GM19025 (cell line): ENCODE measurements at regions not wholly inside any gene's neighbourhood (a gene's known extent, or its start where the extent isn't known, plus 50 kb on each side); places are given as distances from the start of the nearest gene placed in this dataset.

Source experiments
- ATAC-seq: cut with Tn5 transposase; IDR thresholded peaks from one replicate; pipeline ENCODE4 v1.9.1; 2021; ENCODE audit warnings: mild to moderate bottlenecking, low read depth, moderate library complexity; ENCODE audit not compliant: unreplicated experiment

DNA sequence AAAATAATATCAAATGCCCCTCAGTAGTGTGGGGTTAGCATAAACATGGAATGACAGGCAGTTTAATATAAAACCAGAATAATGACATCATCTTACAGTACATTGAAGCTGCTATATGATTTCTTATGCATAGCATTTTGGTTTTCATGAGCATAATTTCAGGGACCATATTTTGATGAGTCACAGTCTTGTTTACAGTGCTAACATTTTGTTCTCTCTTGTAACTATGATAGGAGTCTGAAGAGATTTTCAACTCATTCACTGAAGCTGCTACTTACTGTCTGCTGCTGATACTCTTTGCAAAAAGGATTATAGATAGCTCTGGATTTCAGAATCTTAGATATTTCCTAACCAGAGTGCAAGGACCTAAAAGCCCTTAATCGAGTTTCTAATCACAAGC is 92.6 kb upstream of the CCDC54 start:
- ATAC-seq = no peak

DNA sequence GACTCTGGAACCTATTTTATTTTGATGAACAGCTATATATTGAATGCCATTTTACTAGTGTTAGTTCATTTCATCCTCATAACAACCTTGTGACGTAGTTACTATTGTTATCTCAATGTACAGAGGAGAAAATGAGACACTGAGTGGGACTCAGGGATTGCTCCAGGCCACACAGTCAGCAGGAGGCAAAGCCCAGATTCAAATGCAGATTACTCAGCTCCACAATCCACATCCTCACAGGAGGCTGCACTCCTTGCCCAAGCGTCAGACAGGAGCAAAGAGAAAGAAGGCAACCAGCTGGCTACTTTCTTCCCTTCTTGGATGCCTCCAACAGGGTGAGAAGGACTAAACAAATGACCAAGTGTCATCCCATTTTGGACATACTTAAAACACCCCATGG is 92.0 kb upstream of the CCDC54 start:
- no peak for ATAC-seq

DNA sequence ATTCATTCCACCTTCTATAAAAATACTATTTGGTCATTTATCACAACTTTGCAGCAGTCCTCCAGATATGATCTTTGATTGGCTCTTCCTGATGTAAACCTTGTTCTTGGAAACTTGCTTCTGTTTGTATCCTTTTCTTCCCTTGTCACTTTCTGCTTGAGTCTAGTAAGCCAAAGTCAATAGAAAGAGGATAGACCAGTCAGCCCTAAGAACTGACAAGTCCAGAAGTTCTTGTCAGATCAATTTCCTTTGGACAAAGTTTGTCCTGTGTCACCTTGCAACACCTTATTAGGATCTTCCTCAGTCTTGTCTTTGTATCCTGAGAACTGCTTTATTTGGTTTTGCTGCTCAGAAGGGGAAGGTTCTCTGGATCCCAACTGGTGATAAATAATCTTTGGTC is 87.9 kb upstream of the CCDC54 start:
- no peak for ATAC-seq

DNA sequence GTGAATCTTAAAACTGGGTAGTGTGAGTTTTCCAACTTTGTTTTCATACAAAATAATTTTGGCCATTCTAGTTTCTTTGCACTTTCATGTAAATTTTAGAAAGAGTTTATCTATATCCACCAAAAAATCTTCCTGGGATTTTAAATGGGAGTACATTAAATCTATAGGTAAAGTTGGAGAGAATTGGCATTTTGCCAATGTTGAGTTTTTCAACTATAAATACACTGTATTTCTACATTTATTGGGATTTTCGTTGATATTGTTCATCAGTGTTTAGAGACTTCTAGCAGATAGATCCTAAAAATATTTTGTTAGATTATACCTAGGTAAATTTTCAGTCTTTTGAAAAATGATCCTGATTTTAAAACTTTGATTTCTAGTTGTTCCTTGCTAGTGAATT is 83.1 kb upstream of the CCDC54 start:
- ATAC-seq = no peak

- ATAC-seq = no peak
Observed at GRCh38 chr3:107297597-107297996, 79.6 kb upstream of the CCDC54 start.

DNA sequence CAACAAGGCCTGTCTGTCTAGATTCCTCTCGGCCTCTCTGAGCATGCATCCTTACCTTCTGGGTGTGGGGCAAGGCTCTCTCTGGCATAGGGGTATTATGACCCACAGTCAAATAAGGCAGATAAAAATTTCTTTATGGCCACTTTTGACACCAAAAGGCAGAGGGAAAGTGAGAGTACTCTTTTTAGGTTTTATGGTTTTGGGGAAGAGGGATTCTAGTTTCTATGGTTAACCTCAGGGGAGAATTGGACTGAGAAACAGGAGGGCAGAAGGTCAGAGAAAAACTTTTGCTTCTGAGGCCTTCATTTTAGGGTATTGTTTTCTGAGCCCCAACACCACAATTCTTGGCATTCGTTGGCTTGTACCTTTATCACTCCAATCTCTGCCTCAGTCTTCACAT is 70.0 kb upstream of the CCDC54 start:
- ATAC-seq = no peak

- no peak for ATAC-seq
Observed at GRCh38 chr3:107308716-107309115, 68.5 kb upstream of the CCDC54 start.

- ATAC-seq = no peak
Observed at GRCh38 chr3:107309312-107309711, 67.9 kb upstream of the CCDC54 start.

- no peak for ATAC-seq
Observed at GRCh38 chr3:107313711-107314110, 63.5 kb upstream of the CCDC54 start.

GRCh38 chr3:107315141-107315540 is 62.1 kb upstream of the CCDC54 start:
- no peak for ATAC-seq

GRCh38 chr3:107323723-107324122 is 53.5 kb upstream of the CCDC54 start:
- ATAC-seq = no peak

DNA sequence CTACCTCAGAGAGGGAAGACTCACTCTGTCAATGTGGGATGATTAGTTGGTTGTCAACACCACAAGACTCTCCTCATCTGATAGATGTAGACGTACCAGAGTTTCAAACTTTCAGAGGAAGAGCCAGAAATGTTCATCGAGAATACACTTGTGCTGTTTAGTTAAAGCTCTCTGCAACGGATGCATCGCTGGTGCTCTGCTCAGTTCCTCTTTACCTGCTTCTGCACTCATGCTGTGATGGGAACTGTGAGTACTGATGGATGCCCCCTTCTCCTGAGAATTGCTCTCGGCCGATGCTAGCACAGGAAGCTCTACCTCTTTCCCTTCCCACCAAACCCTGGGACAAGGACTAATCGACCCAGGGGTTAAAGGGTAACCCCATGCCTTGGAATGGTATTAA is 51.8 kb upstream of the CCDC54 start:
- no peak for ATAC-seq
